ENCODE measurements at regions not wholly inside any gene's neighbourhood (a gene's known extent, or its start where the extent isn't known, plus 50 kb on each side); places are given as distances from the start of the nearest gene placed in this dataset.

DNA sequence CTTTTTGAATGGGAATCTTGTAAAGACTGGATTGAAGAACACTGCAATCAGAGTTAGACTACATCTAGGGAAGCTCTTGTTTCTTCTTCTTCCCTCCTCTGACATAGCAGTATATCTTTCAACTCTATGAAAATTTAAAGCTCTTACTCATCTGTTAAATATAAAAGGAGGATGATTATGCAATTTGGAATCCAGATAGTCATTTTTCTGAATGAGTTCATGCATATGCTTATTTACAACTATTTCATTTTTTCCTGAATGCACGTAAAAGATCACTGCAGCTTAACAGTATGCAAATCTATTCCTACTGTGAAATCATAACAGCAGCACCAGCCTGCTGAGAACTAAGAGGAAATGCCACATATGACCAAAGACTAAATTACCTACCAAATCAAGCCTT lies 133.5 kb upstream of the TMCC3 start:
- TF ChIP-seq POLR2AphosphoS5 (IDR thresholded peaks at IDR 0.05; ENCODE audit: low read depth, low read length) (no peak), EZH2 (conservative IDR thresholded peaks at IDR 0.05; ENCODE audit: low read depth, low read length) (no peak), NRL (CRISPR knock-in tag; IDR thresholded peaks at IDR 0.05; ENCODE audit: borderline replicate concordance) (no peak), NR2F2 (IDR thresholded peaks at IDR 0.05; ENCODE audit: borderline replicate concordance, low read depth) (no peak), HOXA5 (CRISPR knock-in tag; IDR thresholded peaks at IDR 0.05) (no peak), ZNF484 (CRISPR knock-in tag; IDR thresholded peaks at IDR 0.05; ENCODE audit: borderline replicate concordance, low read depth) (no peak), NAIF1 (CRISPR knock-in tag; IDR thresholded peaks at IDR 0.05; ENCODE audit: borderline replicate concordance) (no peak), ADNP (CRISPR knock-in tag; IDR thresholded peaks at IDR 0.05) (no peak), MED13 (CRISPR knock-in tag; IDR thresholded peaks at IDR 0.05) (no peak), TCF7L2 (IDR thresholded peaks at IDR 0.05; ENCODE audit: low read depth, low read length) (no peak)
- TF ChIP-seq, protein P1, sequence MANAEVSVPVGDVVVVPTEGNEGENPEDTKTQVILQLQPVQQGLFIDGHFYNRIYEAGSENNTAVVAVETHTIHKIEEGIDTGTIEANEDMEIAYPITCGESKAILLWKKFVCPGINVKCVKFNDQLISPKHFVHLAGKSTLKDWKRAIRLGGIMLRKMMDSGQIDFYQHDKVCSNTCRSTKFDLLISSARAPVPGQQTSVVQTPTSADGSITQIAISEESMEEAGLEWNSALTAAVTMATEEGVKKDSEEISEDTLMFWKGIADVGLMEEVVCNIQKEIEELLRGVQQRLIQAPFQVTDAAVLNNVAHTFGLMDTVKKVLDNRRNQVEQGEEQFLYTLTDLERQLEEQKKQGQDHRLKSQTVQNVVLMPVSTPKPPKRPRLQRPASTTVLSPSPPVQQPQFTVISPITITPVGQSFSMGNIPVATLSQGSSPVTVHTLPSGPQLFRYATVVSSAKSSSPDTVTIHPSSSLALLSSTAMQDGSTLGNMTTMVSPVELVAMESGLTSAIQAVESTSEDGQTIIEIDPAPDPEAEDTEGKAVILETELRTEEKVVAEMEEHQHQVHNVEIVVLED (CRISPR knock-in tag; IDR thresholded peaks at IDR 0.05; ENCODE audit: borderline replicate concordance) = no peak
- TF ChIP-seq, protein P2, sequence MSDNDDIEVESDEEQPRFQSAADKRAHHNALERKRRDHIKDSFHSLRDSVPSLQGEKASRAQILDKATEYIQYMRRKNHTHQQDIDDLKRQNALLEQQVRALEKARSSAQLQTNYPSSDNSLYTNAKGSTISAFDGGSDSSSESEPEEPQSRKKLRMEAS (IDR thresholded peaks at IDR 0.05) = no peak
- TF ChIP-seq, protein P3, sequence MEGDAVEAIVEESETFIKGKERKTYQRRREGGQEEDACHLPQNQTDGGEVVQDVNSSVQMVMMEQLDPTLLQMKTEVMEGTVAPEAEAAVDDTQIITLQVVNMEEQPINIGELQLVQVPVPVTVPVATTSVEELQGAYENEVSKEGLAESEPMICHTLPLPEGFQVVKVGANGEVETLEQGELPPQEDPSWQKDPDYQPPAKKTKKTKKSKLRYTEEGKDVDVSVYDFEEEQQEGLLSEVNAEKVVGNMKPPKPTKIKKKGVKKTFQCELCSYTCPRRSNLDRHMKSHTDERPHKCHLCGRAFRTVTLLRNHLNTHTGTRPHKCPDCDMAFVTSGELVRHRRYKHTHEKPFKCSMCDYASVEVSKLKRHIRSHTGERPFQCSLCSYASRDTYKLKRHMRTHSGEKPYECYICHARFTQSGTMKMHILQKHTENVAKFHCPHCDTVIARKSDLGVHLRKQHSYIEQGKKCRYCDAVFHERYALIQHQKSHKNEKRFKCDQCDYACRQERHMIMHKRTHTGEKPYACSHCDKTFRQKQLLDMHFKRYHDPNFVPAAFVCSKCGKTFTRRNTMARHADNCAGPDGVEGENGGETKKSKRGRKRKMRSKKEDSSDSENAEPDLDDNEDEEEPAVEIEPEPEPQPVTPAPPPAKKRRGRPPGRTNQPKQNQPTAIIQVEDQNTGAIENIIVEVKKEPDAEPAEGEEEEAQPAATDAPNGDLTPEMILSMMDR (CRISPR knock-in tag; IDR thresholded peaks at IDR 0.05) = no peak
